ENCODE measurements at regions not wholly inside any gene's neighbourhood (a gene's known extent, or its start where the extent isn't known, plus 50 kb on each side); places are given as distances from the start of the nearest gene placed in this dataset.
"Not testable (repeated sequence)": the region's sequence is repeated elsewhere in the genome, so short reads cannot be mapped to it uniquely, and the experiment has no call there.

DNA sequence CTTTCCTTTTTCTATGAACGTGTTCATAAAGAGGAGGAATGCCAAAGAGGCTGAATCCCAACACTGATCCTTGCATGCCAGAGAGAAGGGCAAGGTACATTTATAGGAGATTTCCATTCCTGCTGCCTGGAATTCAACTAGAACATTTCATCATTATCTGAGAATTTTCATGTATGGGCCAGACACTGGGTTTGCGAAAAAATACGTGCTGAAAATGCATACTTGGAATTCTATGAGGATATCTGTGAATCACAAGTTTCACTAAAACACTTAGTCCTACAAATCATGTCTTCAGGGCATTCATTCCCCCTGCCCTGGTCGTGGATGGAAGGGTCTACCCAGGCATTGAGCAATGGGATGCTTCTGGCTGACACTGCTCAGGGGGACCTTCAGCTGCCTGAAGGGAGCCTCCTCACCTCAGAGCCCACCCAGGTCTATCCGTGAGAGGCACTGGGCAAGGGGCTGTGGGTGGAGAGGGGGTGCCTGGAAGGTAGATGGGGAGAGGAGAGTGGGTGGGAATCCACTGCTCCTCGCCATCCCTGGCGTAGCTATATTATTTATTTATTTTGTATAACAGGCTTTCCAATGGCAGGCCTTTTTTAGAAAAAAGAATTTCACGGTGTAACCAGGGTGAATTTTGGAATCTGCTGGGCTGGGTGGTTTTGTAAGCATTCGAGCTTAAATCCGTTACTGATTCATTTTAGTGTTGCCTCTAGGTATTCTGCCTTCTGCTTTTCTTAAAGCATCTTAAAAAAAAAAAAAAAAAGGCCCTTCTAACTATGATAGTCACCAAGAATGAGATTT, 560.6 kb upstream of the ID2 start:
- no peak for DNase-seq

DNA sequence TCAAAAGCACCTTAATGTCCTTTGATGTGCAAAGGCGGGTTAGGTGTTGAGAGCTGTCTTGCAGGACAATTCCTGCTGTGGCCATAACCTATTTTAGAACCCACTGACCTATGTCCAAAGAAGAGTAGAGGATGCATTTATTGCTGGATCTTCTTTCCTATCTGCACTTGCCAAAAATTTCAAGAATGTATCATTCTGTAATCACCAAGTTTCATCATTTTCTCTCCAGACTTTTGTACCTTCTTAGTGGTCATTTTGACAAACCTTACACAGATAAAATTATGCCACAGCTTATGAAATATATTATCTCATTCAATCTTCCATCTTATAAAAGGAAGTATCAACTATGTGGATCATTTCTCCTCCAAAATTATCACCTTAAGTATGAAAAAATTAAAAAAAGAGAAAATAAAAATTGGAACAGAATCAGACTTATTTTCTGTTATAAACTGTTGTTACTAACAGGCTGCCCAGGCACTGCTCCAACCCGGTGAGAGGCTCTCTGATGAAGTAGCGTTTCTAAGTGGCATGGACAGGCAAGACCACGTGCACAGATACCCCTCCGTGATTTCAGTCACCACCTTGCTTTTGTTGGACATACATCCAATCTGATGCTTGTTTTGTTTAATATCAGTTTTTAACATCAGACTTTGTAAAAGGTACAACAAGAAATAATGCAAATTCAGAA, 559.9 kb upstream of the ID2 start:
- DNase-seq: no peak

DNA sequence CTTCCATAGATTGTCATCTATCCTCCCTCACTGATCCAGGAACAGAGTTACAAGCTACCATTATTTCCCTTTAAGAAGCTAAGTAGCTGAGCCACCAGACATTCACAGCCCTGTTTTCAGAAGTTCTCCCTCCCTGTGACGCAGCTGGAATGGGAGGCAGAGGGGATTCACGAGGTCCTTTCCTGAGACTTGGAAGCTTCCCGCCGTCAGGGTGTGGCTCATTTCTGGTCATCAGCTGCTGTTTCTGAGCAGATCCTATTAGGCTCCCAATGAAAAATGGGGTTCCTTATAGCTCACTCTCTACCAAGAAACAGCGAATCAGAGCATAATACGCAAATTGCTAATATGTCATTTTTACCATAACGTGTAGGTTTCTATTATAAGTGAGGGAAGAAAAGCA, 559.3 kb upstream of the ID2 start:
- no peak for DNase-seq

DNA sequence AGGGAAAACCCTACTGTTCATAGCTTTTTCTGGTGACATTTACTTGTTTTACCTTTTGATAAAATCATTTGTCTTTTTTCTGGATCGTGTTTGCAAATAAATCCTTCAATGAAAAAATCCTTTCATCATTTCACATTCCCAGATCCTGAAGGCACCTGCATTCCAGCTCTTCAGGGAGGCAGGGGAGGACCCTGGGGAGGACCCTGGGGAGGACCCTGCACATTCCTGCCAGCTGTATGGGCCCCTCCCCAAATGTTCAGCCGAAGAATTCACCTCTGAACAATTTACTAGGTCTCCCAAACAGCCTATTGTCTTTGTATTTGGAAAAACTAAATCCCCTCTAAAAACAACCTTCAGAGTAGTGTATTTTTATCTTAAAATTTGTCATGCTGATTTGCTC, 558.4 kb upstream of the ID2 start:
- no peak for DNase-seq

DNA sequence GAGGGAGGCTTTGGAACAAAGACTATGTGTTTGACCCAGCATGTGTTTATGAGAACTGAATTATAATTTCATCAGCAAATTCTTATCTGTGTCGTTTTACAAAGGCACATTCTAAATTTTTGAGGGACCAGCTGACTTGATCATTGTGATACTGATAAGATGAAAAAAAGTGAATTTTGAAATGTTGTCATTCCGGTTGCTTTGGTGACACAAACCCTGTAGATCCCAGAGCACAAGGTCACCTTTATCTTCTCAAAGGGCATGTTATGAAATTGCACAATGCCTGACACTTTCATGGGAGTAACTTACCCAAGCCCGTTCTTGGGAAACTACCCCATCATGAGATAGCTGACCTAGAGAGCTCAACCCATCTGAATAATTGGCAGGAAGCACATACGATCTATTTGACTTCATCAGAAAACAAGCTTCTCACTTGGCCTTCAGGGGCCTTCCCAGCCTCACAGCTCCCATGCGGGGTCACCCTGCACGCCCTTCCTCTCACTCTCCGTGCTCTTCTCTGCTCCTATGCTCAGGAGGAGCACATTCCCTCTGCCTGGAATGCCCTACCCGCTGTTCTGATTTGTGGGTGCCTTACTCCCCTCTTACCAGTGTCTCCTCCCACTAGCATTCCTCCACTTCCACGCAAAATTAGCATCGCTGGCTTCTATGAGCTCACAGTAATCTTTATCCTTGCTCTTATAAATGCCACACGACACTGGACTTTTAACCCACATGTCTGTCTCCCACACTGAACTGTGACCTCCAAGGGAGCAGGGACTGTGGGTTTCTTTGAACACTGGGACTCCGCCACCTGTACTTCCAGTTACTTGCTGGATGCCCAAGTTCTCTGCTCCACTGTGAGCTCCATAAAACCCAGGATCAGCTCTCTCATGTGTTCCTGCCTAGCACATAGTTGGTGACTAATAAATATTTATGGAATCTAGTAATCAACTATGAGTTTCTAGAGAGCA, 555.8 kb upstream of the ID2 start:
- DNase-seq: no peak

DNA sequence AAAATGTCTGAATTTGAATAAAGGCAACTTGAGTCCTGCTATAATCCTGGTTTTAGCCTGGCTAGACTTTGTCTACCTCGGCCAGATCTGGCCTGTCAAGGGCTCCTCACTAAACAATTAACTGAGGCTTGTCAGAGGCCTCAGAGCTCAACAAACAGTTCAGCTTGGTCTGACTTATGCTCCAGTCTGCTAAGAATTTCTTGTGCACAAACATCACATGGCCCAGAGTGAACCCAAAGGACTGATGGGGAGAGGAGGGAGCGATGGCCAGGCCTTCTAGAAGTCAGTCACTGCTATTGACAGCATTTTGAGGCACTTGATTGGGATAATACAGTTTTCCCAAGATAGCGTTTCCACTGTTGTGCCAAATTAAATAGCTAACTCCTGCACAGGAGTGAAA, 555.1 kb upstream of the ID2 start:
- no peak for DNase-seq

DNA sequence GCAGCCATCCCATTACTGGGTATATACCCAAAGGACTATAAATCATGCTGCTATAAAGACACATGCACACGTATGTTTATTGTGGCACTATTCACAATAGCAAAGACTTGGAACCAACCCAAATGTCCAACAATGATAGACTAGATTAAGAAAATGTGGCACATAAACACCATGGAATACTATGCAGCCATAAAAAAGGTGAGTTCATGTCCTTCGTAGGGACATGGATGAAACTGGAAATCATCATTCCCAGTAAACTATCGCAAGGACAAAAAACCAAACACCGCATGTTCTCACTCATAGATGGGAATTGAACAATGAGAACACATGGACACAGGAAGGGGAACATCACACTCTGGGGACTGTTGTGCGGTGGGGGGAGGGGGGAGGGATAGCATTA, 550.4 kb upstream of the ID2 start:
- DNase-seq: not testable (repeated sequence)

DNA sequence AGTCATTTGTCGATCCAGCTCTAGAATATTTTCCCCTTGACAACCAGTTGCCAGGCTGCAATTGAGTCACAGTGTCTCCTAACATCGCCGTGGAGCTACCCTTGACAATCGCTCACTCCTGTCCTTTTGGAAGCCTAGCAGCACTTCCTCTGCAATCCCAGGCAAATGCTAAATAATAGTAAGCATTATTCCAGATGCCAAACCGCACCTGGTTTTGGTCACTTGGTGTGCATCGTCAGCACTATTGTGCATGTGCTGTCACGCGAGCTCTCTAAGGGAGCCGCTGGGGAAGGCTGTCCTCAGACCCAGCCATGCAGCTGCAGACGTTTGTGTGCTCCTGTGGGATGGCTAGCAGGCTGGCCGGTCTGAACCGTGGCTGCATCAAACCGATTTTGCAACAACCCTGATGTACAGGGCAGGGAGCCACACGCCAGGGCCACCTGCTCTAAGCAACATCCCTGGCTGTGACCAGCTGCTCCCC, 549.5 kb upstream of the ID2 start:
- no peak for DNase-seq

DNA sequence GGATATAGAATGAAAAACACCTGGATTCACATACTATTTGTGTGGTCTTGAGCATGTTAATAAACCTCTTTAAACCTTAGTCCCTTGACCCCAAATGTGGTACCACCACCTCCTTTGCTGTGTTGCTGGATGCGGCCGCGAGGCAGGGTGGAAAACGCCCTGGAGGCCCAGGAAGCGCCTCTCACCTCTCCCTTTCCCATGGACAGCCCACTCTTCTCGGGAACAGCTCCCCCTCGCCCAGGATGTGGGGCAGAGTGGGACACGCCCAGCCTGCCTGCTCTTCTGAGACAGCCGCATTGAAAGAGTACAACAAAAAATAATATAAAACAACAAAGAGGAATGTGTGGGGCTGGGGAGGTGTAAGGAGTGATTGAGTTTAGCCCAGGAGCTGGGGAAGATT, 549.0 kb upstream of the ID2 start:
- no peak for DNase-seq

DNA sequence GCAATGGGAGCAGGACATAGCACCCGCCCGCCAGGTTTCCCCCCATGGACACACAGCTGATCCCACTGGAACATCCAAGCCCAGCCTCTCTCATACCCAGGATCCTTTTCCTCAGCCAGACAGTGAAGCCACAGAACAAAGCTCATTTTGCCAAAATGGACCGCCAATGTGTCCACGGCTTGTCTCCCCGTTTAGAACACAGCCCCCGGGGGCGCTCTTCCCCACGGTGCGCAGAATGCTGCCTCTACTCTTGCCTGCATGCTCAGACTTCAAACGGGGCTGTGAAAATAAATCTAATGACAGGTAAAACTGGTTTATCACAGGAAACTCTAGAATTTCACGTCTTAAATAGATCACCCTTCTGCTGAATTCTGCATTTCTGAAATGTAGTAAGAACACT, 548.5 kb upstream of the ID2 start:
- DNase-seq: no peak

DNA sequence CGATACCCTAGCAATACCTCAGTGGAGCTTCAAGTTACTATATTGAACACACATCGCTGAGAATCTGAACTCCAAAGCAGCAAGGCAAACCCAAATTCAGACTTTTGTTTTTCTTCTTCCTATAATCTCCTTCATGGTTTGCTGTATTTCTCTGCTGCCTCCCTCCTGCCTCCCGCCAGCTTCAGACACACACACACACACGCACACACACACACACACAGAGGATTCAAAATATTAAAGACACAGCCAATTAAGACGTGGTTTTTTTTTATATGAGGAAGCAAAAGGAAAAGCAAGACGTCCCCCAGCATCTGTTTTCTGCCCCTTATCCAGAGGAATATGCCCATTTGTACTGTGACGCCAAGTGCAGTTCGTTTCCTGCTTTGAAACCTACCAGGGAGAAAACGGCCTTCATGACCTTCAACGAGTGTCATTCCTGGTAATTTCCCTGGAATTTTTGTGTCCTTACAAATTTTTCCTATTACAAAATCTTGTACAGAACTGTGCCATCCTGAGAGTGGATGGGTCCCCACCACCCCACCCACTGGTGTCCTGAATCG, 547.9 kb upstream of the ID2 start:
- DNase-seq: no peak

DNA sequence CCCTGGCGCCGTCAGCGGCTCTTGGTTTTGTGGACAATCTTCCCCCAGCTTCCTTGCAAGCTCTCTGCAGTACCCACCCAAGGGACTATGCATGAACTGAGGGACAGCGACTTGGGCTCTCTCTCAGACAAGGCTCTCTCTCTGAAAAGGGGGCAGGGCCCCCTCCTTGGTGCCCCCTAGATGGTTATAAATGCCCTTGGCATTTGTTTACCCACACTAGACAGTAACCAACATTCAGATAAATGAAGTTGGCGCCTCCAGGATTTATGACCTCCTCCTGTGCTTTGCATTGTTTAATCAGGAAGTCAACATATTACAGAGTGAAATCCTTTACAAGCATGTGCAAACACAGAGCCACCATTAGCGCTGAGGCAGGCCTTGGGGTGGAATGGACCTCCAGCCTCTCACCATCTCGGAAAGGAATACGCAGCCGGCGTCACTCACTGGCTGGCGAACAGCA, 547.4 kb upstream of the ID2 start:
- peak; percentile 53 for DNase-seq

DNA sequence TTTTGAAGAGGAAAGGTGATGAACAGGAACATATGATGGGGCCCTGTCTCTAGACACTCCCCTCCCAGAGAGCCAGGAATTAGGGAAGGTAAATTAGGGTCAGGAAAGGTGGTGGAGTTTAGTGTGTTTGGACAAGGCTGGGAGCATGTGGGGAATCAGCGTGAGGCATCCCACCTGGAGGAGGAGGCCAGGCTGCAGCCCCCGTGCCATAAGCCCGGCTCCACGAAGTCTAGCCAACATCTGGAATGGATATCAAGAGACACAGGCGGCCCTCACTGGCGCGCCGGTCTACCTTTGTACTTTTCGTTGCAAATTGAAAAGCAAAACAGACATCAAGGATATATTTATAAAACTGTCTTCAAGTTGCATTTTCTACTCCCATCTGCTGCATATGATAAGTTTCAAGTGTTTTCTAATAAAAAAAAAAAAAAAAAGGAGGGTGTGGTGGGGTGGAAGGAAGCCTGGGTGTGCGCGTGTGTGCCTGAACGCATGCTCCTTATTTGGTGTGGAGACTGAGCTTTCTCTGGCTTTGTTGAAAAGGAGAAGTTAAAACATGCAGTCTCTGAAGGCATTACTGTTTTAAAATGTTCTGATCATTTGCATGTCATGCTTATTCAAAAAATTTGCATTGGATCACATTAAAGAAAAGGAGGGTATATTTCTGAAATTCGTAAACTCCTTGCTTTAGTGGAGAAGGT, 546.7 kb upstream of the ID2 start:
- DNase-seq: peak; percentile 75

DNA sequence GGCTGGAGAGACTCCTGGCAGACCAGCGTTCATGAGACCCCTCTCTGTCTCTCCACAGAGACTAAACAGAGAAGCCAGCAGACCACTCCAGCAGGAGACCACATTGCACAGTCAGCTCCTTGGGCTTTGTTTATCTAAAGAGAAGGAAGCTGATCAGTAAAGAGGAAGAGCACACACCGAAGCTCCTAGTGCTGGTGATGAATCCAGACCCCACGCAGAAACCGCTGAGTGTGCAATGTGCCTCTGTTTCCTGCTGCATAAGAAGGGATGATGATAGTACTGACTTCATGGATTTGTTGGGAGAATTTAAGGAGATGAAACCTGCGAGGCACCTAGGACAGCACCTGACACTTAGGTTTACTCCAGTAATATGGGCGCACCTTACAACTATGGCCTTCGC, 544.1 kb upstream of the ID2 start:
- DNase-seq: no peak

DNA sequence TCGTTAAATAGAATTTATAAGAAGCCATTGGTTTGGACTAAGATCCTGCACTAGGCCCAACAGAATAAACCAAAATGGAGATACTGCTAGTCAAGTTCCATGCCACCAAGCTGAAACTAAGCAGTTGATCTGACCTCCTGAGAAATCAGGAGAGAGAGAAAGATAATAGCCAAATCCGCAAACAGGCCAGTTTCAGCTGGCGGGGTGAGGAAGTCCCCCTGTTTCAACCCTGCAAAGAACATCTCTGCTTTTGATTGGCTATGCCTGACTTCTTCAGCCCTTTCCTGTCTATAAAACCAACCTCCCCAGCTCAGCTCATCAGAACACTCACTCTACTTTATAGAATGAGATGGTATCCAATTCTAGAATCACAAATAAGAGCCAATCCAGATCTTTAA, 543.3 kb upstream of the ID2 start:
- no peak for DNase-seq

DNA sequence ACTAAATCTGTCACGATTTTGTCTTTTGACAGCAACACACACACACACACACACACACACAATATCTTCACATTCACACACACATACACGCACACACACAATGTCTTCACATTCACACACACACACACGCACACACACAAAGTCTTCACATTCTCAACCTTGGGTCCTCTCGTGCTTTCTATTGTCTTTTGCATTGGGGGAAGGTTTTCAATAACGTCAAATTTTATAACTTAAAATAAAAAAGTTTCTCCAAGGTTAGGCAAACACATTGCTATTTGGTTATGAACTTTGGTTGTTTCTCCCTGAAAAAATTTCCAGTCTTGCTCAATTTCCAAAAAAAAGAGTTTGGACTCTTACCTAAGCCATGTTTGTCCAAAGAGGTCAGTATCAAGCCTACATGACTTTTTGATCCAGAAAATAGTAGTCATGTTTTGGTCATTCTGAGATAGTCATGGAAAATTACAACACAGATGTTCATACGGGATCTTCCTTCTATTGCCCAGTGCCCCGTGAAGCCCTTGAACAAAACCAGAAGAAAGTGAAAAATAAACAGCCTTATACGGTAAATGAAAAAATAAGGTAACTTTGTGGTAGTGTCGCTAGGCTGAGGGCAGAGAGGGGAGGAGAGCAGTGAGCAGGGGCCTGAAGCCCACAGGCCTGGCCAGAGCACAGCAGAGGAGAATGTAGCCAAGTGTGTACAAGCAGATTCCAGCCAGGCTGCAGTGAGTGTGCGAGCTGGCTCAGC, 542.8 kb upstream of the ID2 start:
- no peak for DNase-seq

DNA sequence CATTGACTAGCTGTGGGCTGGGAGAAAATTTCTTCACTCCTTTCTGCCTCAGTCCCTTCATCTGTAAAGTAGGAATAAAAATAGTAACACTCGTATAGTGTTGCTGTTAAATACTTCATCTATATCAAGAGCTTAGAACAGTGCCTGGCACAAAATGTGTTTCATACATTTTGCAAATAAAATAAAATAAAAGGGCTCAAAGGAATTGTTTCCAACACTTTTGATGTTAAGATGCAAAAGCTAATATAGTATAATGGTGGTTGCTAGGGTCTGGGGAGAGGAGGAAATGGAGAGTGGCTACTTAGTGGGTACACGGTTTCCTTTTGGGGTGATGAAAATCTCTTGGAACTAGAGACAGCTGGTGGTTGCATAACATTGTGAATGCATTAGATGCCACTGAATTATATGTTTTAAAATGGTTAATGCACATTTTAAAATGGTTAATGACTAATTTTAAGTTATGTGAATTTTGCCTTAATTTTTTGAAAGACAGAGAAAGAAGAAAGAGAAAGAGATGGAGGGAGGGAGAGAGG, 542.1 kb upstream of the ID2 start:
- no peak for DNase-seq

DNA sequence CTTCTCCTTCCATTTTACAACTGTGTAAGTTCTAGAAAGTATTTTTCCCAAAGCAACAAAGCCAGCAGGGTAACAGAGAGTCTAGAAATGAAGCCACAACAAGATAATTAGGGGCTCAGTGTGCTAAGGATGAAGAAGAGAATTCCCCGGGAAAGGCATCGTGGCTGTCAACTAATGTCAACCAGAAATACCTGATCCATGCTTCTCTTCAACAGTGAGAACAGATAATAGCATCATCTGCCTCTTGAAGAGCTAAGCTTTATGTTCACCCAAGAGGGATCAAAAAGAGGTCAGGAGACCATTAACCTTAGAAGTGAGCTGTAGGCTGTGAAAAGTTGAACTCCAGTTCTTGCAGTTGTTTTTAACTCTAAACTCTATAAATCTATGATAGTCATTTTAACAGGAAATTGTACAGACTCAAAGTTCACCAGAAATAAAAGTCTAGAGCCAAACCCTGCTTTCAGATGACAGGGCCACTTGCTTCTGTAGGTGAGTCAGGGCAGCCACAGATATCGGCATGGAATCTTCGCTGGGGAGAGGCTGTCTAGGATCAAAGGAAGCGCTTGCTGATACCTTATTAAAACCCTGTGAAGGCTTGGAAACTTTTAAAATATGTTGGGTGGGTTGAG, 540.7 kb upstream of the ID2 start:
- DNase-seq: no peak

DNA sequence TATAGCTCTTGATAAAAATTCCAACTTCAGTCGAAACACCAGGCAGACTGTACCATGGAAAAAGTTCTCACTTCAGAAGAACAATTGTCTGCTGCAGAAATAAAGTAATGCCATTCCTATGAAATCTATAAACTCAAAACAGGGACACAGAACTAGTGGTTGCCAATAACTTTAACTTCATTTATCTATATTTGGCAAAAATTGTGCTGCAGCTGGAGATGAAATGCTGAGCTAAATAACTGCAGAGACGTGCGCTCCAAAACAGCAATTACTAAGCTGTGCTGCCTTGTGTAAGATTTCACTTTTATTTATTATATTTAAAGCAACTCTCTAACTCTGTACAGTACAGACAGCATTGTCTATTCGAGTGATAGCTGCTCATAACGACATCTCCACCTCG, 540.1 kb upstream of the ID2 start:
- DNase-seq: no peak

DNA sequence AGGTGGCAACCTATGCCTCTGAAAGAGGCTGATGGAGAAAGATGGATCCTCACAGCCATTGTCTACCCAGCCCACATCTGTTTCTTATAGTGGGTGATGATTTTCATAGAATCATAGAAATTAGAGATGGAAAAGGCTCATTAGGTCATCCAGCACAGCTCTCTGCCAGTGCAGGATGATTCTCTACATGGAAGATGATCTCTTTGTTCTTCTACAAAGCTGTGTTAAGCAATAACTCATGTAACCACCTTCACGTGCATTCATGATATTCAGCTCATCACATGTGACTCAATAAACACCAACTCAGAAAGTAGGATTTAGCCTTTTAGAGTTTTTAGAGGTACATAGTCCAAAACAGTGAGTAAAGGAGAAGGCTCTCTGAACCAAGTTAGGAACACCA, 539.4 kb upstream of the ID2 start:
- no peak for DNase-seq

Measured in left kidney (tissue), 1 donor.